NCI-H2227 (cell line): ENCODE measurements at regions not wholly inside any gene's neighbourhood (a gene's known extent, or its start where the extent isn't known, plus 50 kb on each side); places are given as distances from the start of the nearest gene placed in this dataset.

Source experiments
- DNase-seq: peaks from one replicate; lab custom pipeline; 2025; ENCODE audit not compliant: unreplicated experiment; lab: John Stamatoyannopoulos, UW

DNA sequence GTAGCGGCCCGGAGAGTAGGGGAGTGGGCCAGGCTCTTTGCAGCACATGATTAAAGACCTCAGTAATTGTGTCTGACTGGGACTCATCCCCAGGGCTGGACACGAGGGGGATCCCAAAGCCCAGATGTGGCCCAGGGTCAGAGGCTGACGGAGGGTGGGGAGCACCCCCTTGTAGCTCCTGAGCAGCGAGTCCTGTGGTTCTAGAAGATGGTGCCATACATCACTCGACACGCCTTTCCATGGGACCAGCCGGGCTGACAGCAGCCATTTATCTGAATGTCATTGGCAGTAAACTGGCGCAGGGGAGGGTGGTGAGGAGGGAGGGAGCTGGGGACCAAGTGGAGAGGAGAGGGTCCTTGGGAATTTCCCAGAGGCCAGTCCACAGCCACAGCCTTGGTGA is 65.1 kb upstream of the FAM222A start:
- DNase-seq = no peak

DNA sequence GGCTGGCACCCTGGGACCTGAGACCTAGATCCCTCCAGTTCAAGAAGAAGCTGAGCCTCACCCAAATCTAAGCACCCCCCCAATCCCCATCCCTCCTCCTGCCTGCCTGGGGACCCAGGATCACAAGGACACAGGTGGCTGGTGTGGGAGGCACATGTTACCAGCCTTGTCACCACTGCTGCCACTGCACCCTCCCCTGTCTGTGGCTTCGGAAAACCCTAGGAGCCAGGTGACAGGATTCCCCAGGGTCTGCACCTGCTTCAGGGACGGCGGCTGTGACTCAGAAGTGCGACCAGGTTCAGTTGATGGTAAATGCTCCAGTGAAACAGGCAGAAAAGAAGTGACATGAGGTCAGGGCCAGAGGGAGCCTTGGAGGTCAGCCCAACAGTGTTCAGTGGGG is 62.8 kb upstream of the FAM222A start:
- no peak for DNase-seq

DNA sequence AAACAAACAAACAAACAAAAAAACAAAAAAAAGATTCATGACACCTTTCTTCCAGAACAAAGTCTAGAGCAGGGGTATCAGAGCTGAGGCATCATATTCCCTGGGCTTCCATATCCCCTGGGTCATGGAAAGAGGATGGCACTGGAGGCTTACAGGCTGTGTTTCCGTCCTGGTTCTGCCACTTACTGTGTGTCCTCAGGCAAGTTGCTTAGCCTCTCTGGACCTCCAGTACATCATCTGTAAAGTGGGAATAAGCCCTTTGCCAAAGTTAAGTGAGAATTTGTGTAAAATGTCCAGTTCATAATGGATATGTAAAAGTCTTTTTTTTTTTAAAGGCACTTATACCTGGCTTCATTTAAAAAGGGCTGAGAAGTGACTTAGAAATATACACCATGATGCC is 62.0 kb upstream of the FAM222A start:
- DNase-seq = no peak

DNA sequence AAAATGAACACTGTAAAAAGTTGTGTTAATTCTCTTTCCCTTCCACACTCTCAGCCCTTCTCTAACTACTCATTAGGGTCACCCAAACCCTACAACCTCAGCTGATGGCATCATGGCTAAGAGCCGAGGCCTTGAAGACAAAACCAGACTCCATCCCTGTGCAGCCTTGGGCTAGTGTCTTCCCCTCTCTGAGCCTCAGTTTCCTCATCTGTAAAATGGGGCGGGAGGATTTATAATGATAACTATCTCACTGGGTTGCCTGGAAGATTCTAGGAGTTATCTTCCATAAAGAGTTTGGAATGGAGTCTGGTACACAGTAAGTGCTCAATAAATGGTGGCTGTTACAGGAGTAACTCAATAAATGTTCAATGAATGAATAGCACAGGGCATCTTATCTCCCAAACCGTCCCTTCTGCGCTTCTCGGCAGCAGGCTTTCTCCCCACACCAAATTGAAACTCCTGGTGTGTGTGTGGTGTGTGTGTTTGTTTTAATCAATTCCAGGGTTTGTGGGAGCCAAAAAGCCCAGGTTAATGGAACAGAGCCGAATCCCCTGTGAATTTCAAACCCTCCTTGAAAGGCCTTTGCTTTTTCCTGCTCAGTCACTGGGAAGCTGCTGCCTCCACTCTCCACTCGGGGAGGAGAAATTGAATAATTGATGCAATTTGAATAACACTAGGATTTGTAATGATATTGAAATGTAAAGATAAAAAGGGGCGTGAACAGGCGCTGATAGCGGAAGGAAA is 61.2 kb upstream of the FAM222A start:
- DNase-seq = peak; percentile 19

DNA sequence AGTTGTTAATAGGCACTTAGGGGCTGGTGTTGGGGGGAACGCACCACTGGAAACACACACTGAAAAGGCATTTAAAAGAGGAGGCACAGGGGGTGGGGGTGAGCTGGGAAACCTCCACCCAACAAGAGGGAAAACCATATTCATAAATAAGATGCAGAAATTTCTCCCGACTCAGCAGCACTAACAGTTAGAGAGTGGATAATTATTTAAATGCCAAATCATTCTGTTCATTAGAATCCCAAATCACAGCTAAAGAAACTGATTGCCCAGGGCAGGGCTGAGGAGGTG is 60.7 kb upstream of the FAM222A start:
- DNase-seq = no peak

DNA sequence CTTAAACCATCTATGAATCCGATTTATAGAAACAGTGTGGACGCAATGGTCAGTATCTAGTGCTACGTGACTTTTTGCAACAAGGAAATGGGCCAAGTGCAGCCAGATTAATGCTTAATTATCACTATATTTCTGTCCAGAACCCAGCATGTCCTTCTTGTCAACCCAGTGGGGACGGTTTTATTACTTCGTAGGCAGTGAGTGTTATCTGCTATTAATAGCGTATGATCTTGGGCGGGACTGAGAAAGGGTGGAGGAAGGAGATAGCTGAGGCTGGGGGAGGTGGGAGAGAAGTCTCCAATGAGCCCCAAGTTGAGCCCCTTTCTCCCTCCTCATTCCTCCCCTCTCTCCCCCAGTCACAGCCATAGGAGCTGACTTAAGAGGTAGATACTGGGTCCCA is 59.7 kb upstream of the FAM222A start:
- DNase-seq = no peak

DNA sequence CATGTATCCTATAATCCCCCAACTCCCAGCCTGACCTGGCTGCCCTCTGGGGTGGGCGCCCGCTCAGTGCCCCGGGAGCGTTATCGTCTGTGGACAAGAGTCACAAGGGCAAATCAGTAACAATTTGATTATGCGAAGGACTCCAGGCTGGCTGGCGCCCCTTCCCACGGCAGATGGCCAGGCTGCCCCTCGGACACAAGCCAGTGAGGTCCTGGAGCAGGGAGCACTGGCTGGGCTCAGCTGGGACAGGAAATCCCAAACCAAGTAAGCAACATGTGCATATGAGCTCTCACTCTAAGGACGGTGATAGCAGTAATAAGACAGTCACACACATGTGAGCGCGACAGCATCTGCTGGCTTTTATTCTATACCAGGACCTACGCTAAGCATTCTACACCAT is 59.3 kb upstream of the FAM222A start:
- DNase-seq = no peak

DNA sequence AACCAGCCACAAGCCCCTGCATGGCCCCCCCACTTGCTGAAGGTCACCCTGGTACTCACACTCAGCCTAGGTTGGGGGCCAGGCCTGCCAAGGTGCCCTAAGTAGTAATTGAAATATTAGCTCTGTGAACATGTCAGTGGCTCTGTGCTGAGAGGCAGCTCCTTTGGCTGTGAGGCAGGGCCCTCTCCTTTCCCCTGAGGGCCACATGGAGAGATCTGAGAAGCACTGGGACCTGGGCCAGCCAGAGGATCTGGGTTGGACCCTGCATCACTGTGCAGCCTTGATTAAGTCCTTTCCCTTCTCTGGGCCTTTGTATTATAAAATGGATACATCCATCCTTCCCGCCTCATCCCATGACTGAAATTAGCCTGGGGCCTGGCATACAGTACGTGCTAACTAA is 58.0 kb upstream of the FAM222A start:
- DNase-seq = no peak

DNA sequence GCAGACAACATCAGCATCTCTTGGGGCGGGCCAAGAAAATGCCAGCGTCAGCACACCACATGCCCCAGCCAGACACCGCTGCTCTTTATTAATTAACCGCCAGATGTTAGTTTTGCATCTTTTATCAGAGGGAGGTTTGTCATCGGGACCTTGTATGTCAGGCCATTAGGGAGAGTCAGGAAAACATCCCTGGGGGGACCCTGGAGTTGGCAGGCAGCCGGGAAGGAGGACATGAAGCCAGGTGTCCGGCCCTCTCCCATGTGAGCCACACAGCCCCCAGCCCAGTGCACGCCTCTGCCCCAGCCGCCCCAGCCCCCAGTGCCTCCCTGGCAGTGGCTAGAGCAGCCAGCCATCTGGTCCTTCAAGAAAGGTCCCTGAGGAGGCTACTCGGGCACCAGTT is 56.9 kb upstream of the FAM222A start:
- no peak for DNase-seq

DNA sequence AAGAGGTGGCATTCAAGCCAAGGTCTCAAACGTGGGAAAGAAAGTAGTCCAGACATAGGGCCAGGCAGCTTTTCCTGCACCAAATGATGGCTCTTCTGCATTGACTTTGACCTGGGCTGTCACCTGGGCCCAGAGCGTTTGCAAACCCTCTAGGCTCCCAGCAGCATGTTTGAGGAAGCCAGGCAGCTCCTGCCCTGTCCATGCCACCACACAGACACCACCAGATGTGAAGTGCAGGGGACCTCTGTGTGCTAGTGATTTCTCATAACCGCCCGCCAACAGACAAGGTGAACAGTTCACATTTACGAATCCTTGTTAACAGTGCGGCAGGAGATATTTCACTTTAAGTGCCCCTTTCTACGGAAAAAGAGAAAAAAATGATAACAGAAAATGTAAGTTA is 49.8 kb upstream of the FAM222A start:
- DNase-seq = no peak
